Limb (tissue), 2 donors: ENCODE measurements at regions not wholly inside any gene's neighbourhood (a gene's known extent, or its start where the extent isn't known, plus 50 kb on each side); places are given as distances from the start of the nearest gene placed in this dataset.
"Not testable (repeated sequence)": the region's sequence is repeated elsewhere in the genome, so short reads cannot be mapped to it uniquely, and the experiment has no call there.

Experiments used
- DNase-seq, 2 donors: peaks; one replicate each; pipeline ENCODE4 v3.0.0-alpha.2; 2016; ENCODE audit errors: extremely low spot score in 2 of 2

DNA sequence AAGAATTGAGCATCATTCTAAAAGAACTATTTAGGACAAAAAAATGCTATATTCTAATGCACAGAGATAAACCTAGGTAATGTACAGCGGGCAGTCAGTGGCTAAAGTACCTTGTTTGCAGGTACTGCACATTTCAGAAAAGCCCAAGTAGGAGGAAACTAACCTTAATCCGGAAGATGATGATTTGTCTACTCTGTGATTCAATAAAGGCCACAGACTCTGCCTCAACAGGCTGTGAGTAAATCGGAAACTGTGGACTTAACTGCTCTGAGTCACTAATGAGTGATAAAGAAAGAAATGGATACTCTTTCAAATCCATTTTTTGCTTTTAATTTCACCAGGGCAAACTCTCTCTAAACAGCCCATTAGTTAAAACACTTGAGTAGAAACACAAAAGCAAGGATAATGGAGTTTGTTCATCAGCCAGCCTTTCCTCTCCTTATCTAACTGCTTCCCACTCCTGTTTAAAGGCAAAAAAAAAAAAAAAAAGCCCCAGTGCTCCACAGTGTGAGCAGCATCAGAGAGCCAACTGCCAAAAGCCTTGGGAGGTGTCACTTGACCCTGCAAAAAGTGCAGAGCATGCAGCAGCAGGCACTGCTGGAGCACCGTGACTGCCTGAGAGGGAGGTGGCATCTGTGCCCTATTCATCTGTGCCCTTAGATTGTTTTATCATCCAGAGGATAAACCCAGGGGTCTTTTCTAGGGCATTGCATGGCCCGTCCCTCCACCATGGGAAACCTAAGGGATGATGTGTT is 187.7 kb downstream of the SATB1 start:
- DNase-seq = no peak

- no peak for DNase-seq
Measured at GRCh38 chr3:18236726-18237125, 188.4 kb downstream of the SATB1 start.

DNA sequence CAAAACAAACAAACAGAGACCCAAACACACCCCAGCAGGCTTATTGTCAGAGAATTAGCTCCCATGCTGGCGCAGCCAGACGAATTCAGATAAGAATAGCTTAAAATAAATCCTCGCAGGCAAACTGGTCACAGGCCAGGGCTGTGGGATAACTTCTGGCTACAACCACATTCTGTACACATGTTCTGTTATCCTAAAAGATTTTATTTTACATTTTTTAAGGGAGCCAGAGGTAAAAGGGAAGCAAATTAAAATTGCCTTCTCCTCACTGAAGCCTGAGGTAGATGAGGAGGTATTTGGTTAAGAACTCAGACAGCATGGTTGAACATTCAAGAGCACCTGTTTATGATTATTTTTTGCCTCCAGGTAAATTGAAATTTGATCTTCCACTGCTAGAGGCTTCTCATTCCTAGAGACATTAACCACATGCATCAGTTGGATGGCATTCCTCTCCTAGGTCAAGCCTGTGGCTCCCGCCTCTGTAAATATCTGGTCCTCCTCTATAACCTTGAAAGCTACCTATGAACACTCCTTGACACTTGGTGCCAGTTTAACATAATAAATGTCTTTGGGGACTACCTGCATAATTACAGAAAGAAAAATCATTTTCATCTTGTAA is 190.3 kb downstream of the SATB1 start:
- no peak for DNase-seq

GRCh38 chr3:18233987-18234716 is 191.0 kb downstream of the SATB1 start:
- DNase-seq = no peak

DNA sequence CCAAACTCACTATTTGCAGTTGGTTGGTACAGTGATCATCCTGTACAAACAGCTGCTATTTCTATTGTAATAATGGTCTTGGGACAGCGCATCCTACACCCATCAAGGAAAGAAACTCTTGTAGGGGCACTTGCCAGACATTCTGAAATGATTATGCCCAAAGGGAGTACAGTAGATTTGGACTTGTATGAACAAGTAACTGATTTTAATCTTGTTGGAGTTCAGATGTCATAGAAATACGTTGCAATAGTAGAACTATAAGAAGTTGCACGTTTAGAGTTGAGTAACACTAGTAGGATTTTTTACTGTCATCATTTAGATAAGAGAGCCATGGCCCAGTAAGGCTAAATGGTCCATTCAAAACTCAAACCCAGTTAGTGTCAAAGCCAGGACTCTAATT is 192.8 kb downstream of the SATB1 start:
- DNase-seq = no peak

GRCh38 chr3:18228060-18228459 is 197.1 kb downstream of the SATB1 start:
- DNase-seq = no peak

DNA sequence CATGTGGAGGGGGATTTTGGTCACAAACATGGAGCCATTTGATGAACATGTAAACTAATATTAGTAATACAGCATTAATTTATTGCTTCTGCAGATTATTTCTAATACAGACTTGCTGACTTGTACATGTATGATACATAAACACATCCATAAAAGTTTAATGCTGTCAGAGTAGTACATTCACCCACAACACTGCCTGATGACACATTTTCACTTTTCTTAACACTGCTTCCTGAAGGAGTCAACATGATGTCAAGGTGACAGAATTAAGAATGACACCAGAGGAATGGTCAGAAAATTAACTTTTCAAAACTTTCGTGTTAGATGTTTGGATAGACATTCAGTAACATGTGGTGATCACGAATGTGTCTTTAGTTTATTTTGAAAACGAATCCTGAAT is 199.4 kb downstream of the SATB1 start:
- no peak for DNase-seq

DNA sequence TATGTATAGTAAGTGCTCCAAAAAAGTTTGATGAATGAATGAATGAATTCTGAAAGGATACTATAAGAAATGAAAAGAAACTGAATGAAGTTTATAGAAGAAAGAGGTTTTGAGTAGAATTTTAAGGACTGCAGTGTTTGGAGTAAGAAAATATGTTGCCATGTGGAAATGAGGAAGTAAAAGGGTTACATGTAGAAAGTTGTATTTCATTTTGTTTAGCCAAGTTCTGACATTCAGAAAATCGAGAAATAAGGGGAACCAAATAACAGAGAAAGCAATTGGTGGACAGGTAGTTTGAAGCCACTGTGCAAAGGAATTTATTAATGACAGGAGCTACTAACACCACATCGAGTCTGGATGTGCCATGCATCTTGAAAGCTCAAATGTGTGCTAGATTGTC is 200.7 kb downstream of the SATB1 start:
- no peak for DNase-seq

DNA sequence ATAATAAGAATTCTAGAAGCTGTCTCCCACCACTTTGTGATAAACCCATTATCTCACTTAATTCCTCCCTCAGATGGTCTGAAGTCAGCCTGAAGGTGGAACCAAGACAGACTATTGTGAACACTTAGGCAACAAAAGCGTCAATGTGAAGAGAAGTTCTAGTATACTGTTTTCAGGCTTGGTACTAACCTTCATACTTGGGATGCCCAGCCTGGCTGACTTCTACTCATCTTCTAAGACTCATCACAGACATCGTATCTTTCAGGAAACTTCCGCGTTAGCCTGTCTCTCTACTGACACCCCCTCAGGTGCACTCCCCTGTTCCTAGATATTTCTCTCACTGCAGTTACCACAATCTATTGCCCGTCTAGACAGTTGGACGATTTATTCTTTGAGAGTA is 201.2 kb downstream of the SATB1 start:
- DNase-seq = no peak

- DNase-seq = no peak
Measured at GRCh38 chr3:18223571-18223970, 201.6 kb downstream of the SATB1 start.

DNA sequence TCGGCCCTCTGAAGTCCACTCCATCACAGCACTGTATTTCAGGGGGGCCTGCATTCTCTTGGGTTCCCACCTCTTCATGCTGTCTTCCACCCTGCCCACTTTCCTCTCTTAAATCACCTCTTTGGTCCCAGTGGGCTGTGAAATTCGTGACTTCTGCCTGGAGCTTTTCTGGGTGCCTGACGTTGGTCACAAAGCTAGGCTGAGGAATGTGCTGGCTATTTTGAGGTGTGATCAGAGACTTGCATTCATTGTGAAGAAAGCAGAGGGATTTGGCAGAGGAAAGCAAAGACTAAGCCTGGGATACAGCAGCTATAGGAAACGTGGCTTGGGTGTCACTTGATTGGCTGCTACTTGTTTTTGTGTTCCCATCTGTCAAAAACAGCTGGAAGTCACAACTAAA is 202.5 kb downstream of the SATB1 start:
- DNase-seq = no peak

GRCh38 chr3:18217507-18218174 is 207.5 kb downstream of the SATB1 start:
- DNase-seq = no peak

DNA sequence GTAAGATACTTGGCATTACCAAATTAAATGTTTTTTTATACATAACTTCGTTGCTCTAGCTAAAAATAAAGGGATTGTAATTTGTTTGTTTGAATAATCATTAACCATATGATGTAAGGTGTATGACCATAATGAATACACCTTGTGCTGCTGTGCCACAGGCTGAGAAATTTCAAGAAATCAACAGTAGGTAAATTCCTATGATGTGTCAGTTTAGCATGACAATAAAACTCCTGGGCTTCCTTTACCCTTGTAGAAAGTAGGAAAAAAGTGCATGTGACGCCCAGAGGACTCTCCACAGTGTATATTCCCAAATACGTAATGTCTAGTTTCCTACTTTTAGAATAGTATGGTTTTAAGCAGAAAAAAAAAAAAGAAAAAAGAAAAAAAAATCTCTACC is 208.1 kb downstream of the SATB1 start:
- no peak for DNase-seq

DNA sequence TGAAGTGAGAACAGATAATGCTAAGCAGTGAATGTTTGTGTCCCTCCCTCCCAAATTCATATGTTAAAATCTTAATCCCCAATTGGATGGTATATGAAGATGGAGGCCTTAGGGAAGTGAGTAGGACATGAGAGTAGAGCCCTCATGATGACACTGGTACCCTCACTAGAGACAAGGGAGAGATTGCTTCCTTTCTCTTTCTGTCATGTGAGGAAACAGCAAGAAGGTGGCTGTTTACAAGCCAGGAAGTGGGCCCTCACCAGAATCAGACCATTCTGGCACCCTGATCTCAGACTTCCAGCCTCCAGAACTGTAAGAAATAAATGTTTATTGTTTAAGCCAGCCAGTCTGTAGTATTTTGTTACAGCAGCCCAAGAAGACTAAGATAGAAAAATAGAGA is 209.5 kb downstream of the SATB1 start:
- no peak for DNase-seq

GRCh38 chr3:18211116-18211515 is 214.0 kb downstream of the SATB1 start:
- no peak for DNase-seq

DNA sequence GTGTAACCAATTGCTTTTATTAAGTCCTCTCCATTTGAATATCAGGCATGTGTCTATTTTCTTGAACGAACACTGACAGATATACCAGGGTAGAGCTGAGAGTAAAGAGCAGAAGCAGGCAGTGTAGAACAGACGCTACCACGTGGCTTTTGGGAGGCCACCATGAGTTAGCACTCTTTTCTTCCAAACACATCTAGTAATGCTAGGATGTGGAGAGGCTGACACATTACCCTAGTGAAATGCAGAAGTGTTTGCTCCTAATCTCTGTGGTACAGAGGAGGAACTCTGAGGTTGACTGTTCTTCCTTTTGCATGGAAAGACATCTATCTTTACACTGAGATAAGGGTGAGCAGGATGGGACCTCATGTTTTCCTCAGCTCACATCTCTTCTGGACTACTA is 216.3 kb downstream of the SATB1 start:
- DNase-seq = no peak

DNA sequence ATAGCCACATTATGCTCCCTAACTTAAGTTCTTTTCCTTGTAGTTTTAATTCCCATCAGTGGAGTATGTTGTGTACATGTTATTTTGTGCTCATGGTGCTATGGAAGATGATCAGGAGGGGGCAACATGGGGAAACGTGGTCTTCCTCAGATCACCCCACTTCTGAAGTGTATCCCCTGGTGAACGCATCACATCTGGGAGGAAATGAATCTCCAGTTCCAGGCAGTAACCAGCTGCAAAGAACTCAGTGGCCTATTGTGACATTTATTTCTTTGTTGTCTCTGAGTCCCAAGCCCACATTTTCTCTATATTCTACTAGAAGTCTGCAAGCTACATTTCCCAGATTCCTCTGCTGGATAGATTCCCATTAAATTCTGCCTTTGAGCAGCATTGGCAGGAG is 217.0 kb downstream of the SATB1 start:
- no peak for DNase-seq

- no peak for DNase-seq
Measured at GRCh38 chr3:18207226-18207625, 217.9 kb downstream of the SATB1 start.

GRCh38 chr3:18205701-18206100 is 219.4 kb downstream of the SATB1 start:
- not testable (repeated sequence) for DNase-seq

DNA sequence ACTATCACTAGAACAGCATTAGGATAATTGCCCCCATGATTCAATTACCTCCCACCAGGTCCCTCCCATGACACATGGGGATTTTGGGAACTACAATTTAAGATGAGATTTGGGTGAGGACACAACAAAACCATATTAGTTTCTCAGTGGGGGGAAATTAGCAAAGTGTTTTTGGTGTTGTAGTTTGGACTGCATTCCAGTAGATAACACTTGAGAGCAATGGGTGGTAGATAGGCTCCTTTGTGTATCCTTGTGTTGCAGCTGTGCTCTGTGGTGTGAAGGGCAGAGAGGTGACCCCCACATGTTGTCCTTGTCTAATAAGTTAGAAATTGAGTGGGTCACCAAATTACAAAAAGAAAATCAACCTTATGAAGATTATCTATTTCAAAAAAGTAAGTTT is 223.8 kb downstream of the SATB1 start:
- no peak for DNase-seq

- DNase-seq = no peak
Measured at GRCh38 chr3:18199757-18200156, 225.4 kb downstream of the SATB1 start.

GRCh38 chr3:18195836-18196235 is 229.3 kb downstream of the SATB1 start:
- DNase-seq = no peak
